SK-N-SH (cell line): ENCODE measurements at regions not wholly inside any gene's neighbourhood (a gene's known extent, or its start where the extent isn't known, plus 50 kb on each side); places are given as distances from the start of the nearest gene placed in this dataset.

Experiments used
- GATA2 ChIP-seq: sonication (generic); formaldehyde crosslinking; IDR thresholded peaks from 2 replicates; pipeline ENCODE4 v1.5.0; 2020; ENCODE audit warnings: mild to moderate bottlenecking, missing genetic modification reagents
- POLR2AphosphoS5 ChIP-seq: IDR thresholded peaks from 2 replicates; pipeline ENCODE4 v1.6.1; 2012; ENCODE audit warnings: low read depth, low read length
- RCOR1 ChIP-seq: fragments of 150-350 bp; IDR thresholded peaks from 2 replicates; pipeline ENCODE4 v1.6.1; 2017; ENCODE audit warnings: antibody characterized with exemption, low read length
- RXRA ChIP-seq: IDR thresholded peaks from 2 replicates; pipeline ENCODE4 v1.4.0; 2012; ENCODE audit warnings: low read depth, mild to moderate bottlenecking, borderline replicate concordance
- SIN3A ChIP-seq: IDR thresholded peaks from 2 replicates; pipeline ENCODE4 v1.6.1; 2012; ENCODE audit warnings: low read depth, mild to moderate bottlenecking, low read length, moderate library complexity, borderline replicate concordance
- TF ChIP-seq, protein P1 (sequence below): fragments of 200-600 bp; sonication (generic); IDR thresholded peaks from 2 replicates; pipeline ENCODE4 v1.6.1; 2017; ENCODE audit warnings: antibody characterized with exemption, mild to moderate bottlenecking, moderate library complexity

DNA sequence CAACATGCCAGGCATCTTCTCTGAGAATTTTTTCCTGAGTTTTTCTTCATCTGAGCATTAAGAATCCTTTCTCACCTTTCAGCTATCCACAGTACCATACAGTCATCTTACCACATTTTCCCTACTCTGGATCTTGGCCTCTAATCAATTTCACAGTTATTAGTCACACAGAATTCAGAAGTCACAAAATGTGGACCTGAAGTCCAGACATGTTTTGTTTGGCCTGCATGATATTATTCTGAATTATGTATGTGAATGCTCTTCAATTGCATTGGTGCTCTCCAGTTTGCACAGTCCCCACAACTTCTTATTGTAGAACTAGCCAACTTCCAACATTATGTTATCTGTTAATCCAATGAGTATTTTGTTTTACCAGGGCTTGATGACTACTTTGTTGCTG is 102.3 kb upstream of the GRIA3 start:
- TF ChIP-seq GATA2 (no peak), SIN3A (no peak), RCOR1 (no peak), POLR2AphosphoS5 (no peak), RXRA (no peak)
- TF ChIP-seq, protein P1, sequence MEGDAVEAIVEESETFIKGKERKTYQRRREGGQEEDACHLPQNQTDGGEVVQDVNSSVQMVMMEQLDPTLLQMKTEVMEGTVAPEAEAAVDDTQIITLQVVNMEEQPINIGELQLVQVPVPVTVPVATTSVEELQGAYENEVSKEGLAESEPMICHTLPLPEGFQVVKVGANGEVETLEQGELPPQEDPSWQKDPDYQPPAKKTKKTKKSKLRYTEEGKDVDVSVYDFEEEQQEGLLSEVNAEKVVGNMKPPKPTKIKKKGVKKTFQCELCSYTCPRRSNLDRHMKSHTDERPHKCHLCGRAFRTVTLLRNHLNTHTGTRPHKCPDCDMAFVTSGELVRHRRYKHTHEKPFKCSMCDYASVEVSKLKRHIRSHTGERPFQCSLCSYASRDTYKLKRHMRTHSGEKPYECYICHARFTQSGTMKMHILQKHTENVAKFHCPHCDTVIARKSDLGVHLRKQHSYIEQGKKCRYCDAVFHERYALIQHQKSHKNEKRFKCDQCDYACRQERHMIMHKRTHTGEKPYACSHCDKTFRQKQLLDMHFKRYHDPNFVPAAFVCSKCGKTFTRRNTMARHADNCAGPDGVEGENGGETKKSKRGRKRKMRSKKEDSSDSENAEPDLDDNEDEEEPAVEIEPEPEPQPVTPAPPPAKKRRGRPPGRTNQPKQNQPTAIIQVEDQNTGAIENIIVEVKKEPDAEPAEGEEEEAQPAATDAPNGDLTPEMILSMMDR = no peak
